T-helper 17 cell (primary cell): ENCODE measurements at regions not wholly inside any gene's neighbourhood (a gene's known extent, or its start where the extent isn't known, plus 50 kb on each side); places are given as distances from the start of the nearest gene placed in this dataset.

Experiments
- ATAC-seq: fragments of 150-1000 bp; cut with Tn5 transposase; 2 replicates; pipeline ENCODE4 v1.10.0; 2021; ENCODE audit warnings: mild to moderate bottlenecking, moderate library complexity
- DNase-seq, 3 donors: peaks; one replicate each; pipeline versions ENCODE4 v3.0.0 to v3.0.0-alpha.2; 2020 to 2021
- H3K9me3 ChIP-seq: one replicate; pipeline ENCODE4 v1.7.0; 2013; ENCODE audit warnings: low read length, mild to moderate bottlenecking; ENCODE audit not compliant: control insufficient read depth, poor library complexity, severe bottlenecking
- H3K27ac Mint-ChIP-seq: one replicate; pipeline ENCODE4 v1.8.0; 2022; ENCODE audit warnings: mild to moderate bottlenecking, moderate library complexity, mixed read lengths
- H3K27me3 Mint-ChIP-seq: one replicate; pipeline ENCODE4 v1.8.0; 2022; ENCODE audit warnings: mixed read lengths
- H3K36me3 Mint-ChIP-seq: one replicate; pipeline ENCODE4 v1.8.0; 2022; ENCODE audit warnings: low read depth, mixed read lengths
- H3K4me1 Mint-ChIP-seq: one replicate; pipeline ENCODE4 v1.8.0; 2022; ENCODE audit warnings: mild to moderate bottlenecking, mixed read lengths
- H3K4me3 Mint-ChIP-seq: one replicate; pipeline ENCODE4 v1.8.0; 2022; ENCODE audit warnings: mild to moderate bottlenecking, moderate library complexity, mixed read lengths

DNA sequence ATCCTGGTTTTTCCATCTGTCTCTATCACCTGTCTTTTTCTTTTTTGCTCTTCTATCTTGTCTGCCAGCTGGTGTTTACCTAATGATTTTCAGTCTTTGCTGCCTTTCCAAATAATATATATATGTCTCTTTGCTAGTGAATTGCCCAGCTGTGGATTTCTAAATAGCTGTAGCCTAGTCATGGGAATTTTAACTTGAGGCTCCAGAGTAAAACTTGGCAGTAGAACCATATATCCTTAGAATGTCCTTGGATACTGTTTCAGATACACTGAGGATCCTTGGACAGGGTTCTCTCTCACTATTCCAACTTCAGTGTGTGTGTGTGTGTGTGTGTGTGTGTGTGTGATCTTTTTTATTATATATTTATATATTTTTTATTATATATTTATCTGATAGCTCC is 2285.3 kb downstream of the LRRC4C start:
- H3K9me3 ChIP-seq = no peaks in the 10 kb centered on the region
- H3K36me3 Mint-ChIP-seq = no peaks in the 10 kb centered on the region
- H3K27me3 Mint-ChIP-seq = no peaks in the 10 kb centered on the region
- DNase-seq (no peak), ATAC-seq (no peak)
- no peaks in the 10 kb centered on the region for H3K4me1 Mint-ChIP-seq
- no peak overlapping the region for H3K27ac Mint-ChIP-seq
- H3K4me3 Mint-ChIP-seq = no peak overlapping the region

DNA sequence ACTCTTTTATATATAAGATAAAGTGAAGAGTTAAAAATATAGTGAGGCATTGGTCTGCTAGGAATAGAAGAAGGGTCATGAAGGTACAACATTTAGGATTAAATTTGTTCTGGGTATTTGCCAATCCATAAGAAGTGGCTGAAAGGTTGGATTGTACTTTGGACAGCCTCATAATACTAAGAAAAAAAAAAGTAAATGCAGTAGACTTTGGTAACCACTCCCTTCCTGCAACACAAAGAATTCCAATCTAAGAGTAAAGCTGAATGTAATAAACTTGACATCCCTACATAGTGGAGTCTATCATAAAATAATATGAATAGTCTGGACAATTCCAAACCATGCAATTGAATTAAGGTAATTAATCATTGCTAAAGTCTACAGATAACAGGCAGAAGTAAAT is 2294.4 kb downstream of the LRRC4C start:
- DNase-seq (no peak), ATAC-seq (no peak)
- Mint-ChIP-seq H3K4me3 (no peak overlapping the region), H3K36me3 (no peaks in the 10 kb centered on the region), H3K27ac (no peak overlapping the region), H3K27me3 (no peaks in the 10 kb centered on the region), H3K4me1 (no peaks in the 10 kb centered on the region)
- H3K9me3 ChIP-seq = no peaks in the 10 kb centered on the region

DNA sequence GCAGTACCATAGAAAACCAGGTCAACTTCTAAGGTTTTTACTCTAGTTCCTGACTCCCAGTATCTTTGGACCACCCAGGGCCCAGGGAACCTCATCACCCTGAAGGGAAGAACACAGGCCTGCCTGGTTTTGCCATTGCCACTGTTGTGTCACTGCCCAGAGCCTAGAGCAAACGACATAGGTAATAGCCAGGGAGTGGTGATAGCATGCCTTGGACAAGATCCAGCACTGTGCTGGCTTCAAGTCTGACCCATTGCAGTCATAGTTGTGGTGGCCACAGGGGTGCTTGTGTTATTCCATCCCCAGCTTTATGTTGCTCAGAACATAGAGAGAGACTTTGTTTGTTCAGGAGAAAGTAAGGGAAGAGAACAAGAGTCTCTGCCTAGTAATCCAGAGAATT is 2310.2 kb downstream of the LRRC4C start:
- no peak for DNase-seq
- H3K9me3 ChIP-seq = no peaks in the 10 kb centered on the region
- H3K4me1 Mint-ChIP-seq = no peaks in the 10 kb centered on the region
- H3K4me3 Mint-ChIP-seq = no peak overlapping the region
- H3K27ac Mint-ChIP-seq = no peak overlapping the region
- no peaks in the 10 kb centered on the region for H3K36me3 Mint-ChIP-seq
- no peaks in the 10 kb centered on the region for H3K27me3 Mint-ChIP-seq
- no peak for ATAC-seq

DNA sequence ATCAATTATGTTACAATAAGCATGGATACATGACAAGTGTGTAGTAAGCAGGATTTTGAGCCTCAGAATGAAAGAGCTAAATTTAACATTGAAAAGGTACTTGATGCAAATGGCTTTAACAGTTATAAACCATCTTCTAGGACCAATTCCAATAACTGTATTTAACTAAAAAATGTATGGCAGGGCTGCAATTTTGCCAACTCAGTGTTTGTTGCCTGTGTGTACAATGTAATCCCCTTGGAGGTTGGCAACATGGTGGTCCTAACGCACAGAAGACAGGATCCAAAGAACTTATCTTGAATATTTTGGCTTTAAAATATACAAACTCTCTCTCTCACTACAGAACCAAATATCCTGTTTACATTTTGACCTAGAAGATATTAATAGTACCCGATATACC is 2314.1 kb downstream of the LRRC4C start:
- Mint-ChIP-seq H3K4me1 (no peaks in the 10 kb centered on the region), H3K4me3 (no peak overlapping the region), H3K27ac (no peak overlapping the region), H3K36me3 (no peaks in the 10 kb centered on the region), H3K27me3 (no peaks in the 10 kb centered on the region)
- ATAC-seq (no peak), DNase-seq (no peak)
- H3K9me3 ChIP-seq = no peaks in the 10 kb centered on the region

DNA sequence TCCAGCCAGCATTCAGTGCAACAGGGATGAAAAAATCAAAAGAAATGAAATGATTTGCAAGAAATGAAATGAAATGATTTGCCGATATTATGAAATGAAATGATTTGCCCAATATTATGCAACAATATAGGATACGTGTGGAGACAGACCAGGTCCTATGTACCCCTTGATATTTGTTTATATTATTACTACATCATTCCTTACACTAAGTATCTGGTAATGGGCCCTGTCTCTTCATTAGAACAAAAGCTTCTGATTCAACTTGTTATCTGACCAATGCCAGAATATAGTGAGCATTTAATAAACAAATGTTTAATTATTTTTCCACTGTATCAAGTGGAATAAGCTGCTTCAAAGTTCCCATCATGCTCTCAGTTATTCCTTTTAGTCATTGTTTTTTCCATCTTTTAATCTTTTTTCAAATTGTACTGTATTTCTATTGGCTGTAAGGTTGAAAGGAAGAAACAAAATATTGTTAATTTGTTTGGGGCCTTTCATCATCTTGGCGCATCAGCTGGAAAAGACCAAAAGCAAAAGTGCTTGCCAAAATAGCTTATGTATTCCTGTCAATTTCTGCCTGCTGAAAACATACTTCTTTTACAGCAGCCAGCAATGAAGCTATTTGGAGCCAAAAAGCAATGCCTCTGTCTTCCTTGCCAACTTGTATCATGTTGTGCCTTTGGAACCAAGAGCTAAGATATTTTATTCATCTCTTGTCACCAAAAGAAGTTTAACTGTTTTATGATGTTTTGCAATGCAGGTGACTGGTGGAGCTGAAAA is 2314.9 kb downstream of the LRRC4C start:
- ATAC-seq (no peak), DNase-seq (no peak)
- Mint-ChIP-seq H3K36me3 (no peaks in the 10 kb centered on the region), H3K27me3 (no peaks in the 10 kb centered on the region), H3K4me1 (no peaks in the 10 kb centered on the region), H3K4me3 (no peak overlapping the region), H3K27ac (no peak overlapping the region)
- H3K9me3 ChIP-seq = no peaks in the 10 kb centered on the region

DNA sequence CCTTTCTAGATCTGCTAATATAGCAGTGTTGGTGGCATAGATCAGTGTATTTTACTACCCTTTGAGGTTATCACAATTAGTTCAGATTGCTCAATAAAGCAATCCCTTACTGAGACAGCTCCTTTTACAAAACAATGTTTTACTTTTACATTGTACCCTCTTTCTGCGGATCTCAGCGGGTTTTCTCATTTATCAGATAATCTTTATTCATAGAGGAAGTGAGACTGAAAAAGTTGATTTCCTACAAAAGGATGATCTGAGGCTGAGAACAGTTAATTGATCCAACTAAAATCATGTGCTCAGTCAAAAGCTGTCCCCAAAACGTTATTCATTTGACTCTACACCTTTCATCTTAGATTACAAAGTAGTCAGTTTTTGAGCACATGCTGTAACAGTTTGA is 2319.9 kb downstream of the LRRC4C start:
- no peak for DNase-seq
- H3K9me3 ChIP-seq = no peaks in the 10 kb centered on the region
- H3K27me3 Mint-ChIP-seq = no peaks in the 10 kb centered on the region
- H3K36me3 Mint-ChIP-seq = no peaks in the 10 kb centered on the region
- no peak for ATAC-seq
- no peak overlapping the region for H3K4me3 Mint-ChIP-seq
- H3K27ac Mint-ChIP-seq = no peak overlapping the region
- H3K4me1 Mint-ChIP-seq = no peaks in the 10 kb centered on the region

DNA sequence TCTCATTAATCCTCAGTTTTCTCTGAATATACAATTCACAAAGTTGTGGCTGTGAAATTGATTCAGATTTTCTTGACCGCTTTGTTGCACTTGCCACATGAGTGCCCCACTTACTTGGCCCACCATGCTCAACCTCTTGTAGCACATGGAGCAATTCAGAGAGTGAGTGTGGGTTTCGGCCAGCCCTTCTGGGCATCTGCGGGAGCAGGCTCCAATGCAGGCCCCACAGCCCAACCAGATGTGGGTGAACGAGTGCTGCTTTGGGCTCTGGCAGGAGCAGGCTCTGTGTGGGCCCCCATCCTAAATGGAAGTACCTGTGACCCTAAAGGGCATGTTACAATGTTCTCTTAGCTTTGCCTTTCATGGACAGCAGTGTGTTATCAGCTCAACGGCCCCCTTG is 2338.6 kb downstream of the LRRC4C start:
- ATAC-seq = no peak
- no peaks in the 10 kb centered on the region for H3K36me3 Mint-ChIP-seq
- H3K27ac Mint-ChIP-seq = no peak overlapping the region
- DNase-seq = no peak
- H3K9me3 ChIP-seq = no peaks in the 10 kb centered on the region
- H3K27me3 Mint-ChIP-seq = no peaks in the 10 kb centered on the region
- H3K4me3 Mint-ChIP-seq = no peak overlapping the region
- no peaks in the 10 kb centered on the region for H3K4me1 Mint-ChIP-seq

DNA sequence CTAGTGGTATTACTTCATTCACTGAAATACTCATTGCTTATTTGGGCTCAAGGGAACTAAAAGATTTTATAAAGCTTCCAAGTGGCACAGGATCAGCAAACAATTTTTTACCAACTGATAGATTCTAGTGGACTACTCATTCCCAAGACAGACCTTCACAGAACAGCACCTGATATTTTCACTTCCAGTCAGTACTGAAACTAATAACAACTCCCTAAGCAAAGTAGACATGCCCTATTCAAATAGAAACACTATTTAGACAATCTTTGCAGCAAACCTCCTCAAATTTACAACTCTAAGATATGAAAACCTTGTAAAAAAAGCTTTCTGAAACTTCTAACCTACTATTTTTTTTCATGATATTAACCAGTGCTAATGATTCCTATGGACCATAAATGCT is 2345.8 kb downstream of the LRRC4C start:
- Mint-ChIP-seq H3K27me3 (no peaks in the 10 kb centered on the region), H3K27ac (no peak overlapping the region), H3K4me1 (no peaks in the 10 kb centered on the region), H3K4me3 (no peak overlapping the region), H3K36me3 (no peaks in the 10 kb centered on the region)
- ATAC-seq (no peak), DNase-seq (no peak)
- H3K9me3 ChIP-seq = no peaks in the 10 kb centered on the region

DNA sequence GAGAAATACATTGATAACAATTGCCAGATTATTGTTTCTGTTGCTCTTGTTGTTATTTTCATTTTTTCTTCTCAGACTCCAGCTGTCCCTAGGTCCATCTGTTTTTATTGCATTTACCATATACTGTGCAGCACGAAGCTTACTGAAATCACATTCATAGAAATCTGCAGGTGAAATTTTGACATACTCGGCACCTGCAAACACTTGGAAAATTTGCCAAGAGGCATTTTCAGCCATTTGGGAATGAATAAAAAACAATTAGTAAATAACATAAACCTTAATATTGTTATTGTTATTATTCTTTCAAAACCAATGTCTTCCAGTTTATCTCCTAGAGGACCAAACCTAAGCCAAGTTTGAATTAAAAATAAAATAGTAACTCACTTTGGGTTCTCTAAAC is 2357.2 kb downstream of the LRRC4C start:
- no peaks in the 10 kb centered on the region for H3K9me3 ChIP-seq
- Mint-ChIP-seq H3K4me3 (no peak overlapping the region), H3K4me1 (no peaks in the 10 kb centered on the region), H3K27ac (no peak overlapping the region), H3K36me3 (no peaks in the 10 kb centered on the region), H3K27me3 (no peaks in the 10 kb centered on the region)
- DNase-seq (no peak), ATAC-seq (no peak)

DNA sequence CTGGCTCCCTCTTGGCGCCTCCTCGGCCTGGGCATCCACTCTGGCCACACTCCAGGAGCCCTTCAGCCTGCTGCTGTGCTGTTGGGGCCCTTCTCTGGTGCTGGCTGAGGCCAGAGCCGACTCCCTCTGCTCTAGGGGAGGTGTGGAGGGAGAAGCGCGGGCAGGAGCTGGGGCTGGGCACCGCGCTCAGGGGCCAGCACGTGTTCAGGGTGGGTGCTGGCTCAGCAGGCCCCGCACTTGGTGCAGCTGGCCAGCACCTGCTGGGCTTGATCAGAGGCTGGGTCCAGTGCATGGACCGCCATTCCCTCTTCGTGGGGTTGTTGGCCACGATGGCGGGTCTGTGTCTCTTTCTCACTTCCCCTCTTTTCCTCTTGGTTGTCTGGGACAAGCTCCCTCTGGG is 2381.0 kb downstream of the LRRC4C start:
- no peaks in the 10 kb centered on the region for H3K4me1 Mint-ChIP-seq
- DNase-seq = no peak
- no peak overlapping the region for H3K27ac Mint-ChIP-seq
- H3K4me3 Mint-ChIP-seq = no peak overlapping the region
- no peaks in the 10 kb centered on the region for H3K36me3 Mint-ChIP-seq
- H3K27me3 Mint-ChIP-seq = no peaks in the 10 kb centered on the region
- H3K9me3 ChIP-seq = no peaks in the 10 kb centered on the region
- no peak for ATAC-seq

DNA sequence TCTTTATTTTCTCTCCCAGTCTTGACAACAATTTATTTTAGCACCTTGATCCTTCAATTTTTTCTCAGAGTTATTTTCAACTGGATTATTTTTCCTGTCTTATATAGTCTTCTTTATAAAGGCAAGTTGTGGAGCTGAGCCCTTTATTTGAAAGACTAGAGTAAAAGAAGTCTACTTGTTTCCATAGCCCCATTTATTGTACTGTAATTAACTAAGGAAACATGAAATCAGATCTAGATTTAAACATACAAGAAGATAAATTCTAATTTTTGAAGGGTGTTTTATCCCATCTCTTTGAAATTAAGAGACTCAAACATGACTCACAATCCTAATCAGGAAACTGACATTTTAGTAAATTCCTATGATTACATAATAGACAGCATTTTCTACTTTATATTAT is 2421.8 kb downstream of the LRRC4C start:
- Mint-ChIP-seq H3K36me3 (no peaks in the 10 kb centered on the region), H3K27me3 (no peaks in the 10 kb centered on the region), H3K4me3 (no peak overlapping the region), H3K27ac (no peak overlapping the region), H3K4me1 (no peaks in the 10 kb centered on the region)
- H3K9me3 ChIP-seq = no peaks in the 10 kb centered on the region
- DNase-seq (no peak), ATAC-seq (no peak)

DNA sequence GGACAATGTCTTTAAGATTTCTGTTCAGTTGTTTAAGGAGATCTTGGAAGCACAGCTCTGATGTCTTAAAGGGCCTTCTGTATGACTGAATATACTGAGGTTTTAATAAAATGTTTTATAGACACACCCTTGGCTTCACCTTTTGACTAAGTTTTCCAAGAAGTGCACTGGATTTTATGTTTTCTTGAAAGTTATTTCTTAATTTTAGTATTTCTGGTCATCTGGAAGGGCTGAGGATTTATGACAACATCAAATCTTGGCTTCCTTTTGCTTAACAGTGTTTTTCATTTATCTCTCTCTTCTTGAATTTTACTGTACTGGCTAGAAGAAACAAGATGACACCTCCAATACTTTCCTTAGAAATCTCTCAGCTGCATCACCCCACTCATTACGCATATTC is 2423.4 kb downstream of the LRRC4C start:
- no peak for DNase-seq
- H3K27me3 Mint-ChIP-seq = no peaks in the 10 kb centered on the region
- H3K9me3 ChIP-seq = no peaks in the 10 kb centered on the region
- no peak overlapping the region for H3K27ac Mint-ChIP-seq
- H3K4me1 Mint-ChIP-seq = no peaks in the 10 kb centered on the region
- ATAC-seq = no peak
- H3K36me3 Mint-ChIP-seq = no peaks in the 10 kb centered on the region
- no peak overlapping the region for H3K4me3 Mint-ChIP-seq

DNA sequence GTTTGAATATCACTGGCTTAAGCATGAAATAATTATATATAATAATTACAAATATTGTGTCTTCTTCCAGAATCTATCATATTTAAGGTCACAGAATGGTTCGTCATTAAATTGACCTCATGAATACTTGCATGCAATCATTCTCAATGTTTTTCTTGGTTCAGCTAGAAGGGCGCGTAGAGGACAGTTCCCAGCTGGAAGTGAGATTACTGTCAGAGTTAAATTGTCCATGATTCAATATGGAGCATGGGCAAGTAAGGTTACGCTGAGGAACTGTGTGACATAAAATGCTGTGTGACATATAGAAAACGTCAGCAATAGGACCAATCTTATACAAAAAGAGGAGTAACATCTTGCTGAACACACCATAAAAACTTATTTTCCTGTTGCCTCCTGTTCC is 2423.5 kb upstream of the RAG2 start:
- DNase-seq = no peak
- no peak overlapping the region for H3K27ac Mint-ChIP-seq
- no peaks in the 10 kb centered on the region for H3K36me3 Mint-ChIP-seq
- H3K27me3 Mint-ChIP-seq = no peaks in the 10 kb centered on the region
- H3K9me3 ChIP-seq = no peaks in the 10 kb centered on the region
- no peak overlapping the region for H3K4me3 Mint-ChIP-seq
- H3K4me1 Mint-ChIP-seq = no peaks in the 10 kb centered on the region
- no peak for ATAC-seq

DNA sequence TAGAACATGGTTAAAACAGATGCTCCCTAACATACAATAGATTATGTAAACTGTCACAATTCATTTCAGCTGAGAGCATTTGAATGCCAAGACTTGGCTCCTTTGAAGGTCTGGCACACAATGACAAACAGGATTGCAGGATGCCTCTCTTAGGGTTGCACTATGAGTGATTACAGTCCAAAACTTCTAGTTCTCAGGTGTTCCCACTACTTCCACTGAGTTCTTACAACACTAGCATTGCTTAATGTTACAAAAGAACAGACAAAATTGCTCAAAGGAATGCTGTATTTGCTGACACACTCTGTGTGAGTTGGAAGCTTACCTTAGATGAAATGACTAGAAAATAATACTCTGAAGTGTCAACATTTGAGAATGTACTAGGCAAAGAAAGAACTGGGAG is 2413.8 kb upstream of the RAG2 start:
- Mint-ChIP-seq H3K4me1 (no peaks in the 10 kb centered on the region), H3K4me3 (no peak overlapping the region), H3K27ac (no peak overlapping the region), H3K27me3 (no peaks in the 10 kb centered on the region), H3K36me3 (no peaks in the 10 kb centered on the region)
- no peak for DNase-seq
- no peak for ATAC-seq
- no peaks in the 10 kb centered on the region for H3K9me3 ChIP-seq
